H9 (cell line): ENCODE measurements at regions not wholly inside any gene's neighbourhood (a gene's known extent, or its start where the extent isn't known, plus 50 kb on each side); places are given as distances from the start of the nearest gene placed in this dataset.

Experiments used
- DNase-seq: peaks from one replicate; pipeline ENCODE4 v3.0.0-alpha.2; 2017
- H2AFZ ChIP-seq: one replicate; pipeline ENCODE4 v1.6.1; 2013; ENCODE audit warnings: mild to moderate bottlenecking, low read length, control low read depth, moderate library complexity
- H2AK5ac ChIP-seq: 2 replicates; pipeline ENCODE4 v1.6.1; 2013; ENCODE audit warnings: low read length, control low read depth, mixed read lengths; ENCODE audit not compliant: insufficient read length
- H2BK120ac ChIP-seq: one replicate; pipeline ENCODE4 v1.6.1; 2013; ENCODE audit warnings: low read depth, mild to moderate bottlenecking, low read length, control low read depth, inconsistent platforms; ENCODE audit not compliant: poor library complexity, severe bottlenecking
- H2BK12ac ChIP-seq: 2 replicates; pipeline ENCODE4 v1.6.1; 2013; ENCODE audit warnings: low read length, control low read depth, mixed read lengths, low read depth; ENCODE audit not compliant: insufficient read length
- H2BK15ac ChIP-seq: 2 replicates; pipeline ENCODE4 v1.6.1; 2013; ENCODE audit warnings: low read depth, low read length, control low read depth
- H2BK20ac ChIP-seq: one replicate; pipeline ENCODE4 v1.6.1; 2013; ENCODE audit warnings: low read depth, mild to moderate bottlenecking, low read length, control low read depth, inconsistent platforms; ENCODE audit not compliant: poor library complexity, severe bottlenecking
- H2BK5ac ChIP-seq: 2 replicates; pipeline ENCODE4 v1.6.1; 2013; ENCODE audit warnings: low read length, control low read depth, mixed read lengths; ENCODE audit not compliant: insufficient read length
- H3K14ac ChIP-seq: 2 replicates; pipeline ENCODE4 v1.6.1; 2013; ENCODE audit warnings: low read length, control low read depth; ENCODE audit not compliant: insufficient read depth
- H3K18ac ChIP-seq: 2 replicates; pipeline ENCODE4 v1.6.1; 2013; ENCODE audit warnings: low read depth, mild to moderate bottlenecking, mixed read lengths, low read length, control low read depth; ENCODE audit not compliant: insufficient read length
- H3K23ac ChIP-seq: 2 replicates; pipeline ENCODE4 v1.6.1; 2013; ENCODE audit warnings: low read length, control low read depth, mixed read lengths, low read depth; ENCODE audit not compliant: insufficient read length
- H3K23me2 ChIP-seq: 2 replicates; pipeline ENCODE4 v1.6.1; 2013; ENCODE audit warnings: low read depth, mild to moderate bottlenecking, mixed read lengths, low read length, control low read depth; ENCODE audit not compliant: insufficient read length, poor library complexity, severe bottlenecking
- H3K27ac ChIP-seq: 2 replicates; pipeline ENCODE4 v1.5.1; 2013; ENCODE audit warnings: low read length, control low read depth, mixed read lengths, low read depth; ENCODE audit not compliant: insufficient read length
- H3K27me3 ChIP-seq: 2 replicates; pipeline ENCODE4 v1.6.1; 2013; ENCODE audit warnings: low read length, control low read depth, inconsistent platforms; ENCODE audit not compliant: insufficient read depth
- H3K4ac ChIP-seq: 2 replicates; pipeline ENCODE4 v1.6.1; 2013; ENCODE audit warnings: low read depth, mild to moderate bottlenecking, control low read depth, inconsistent platforms, low read length, moderate library complexity
- H3K4me1 ChIP-seq: 2 replicates; pipeline ENCODE4 v1.6.1; 2013; ENCODE audit warnings: low read length, control low read depth, inconsistent platforms; ENCODE audit not compliant: insufficient read depth
- H3K4me2 ChIP-seq: 2 replicates; pipeline ENCODE4 v1.6.1; 2013; ENCODE audit warnings: low read length, control low read depth, mixed read lengths; ENCODE audit not compliant: insufficient read length, insufficient read depth
- H3K56ac ChIP-seq: 2 replicates; pipeline ENCODE4 v1.6.1; 2013; ENCODE audit warnings: low read depth, mild to moderate bottlenecking, mixed read lengths, low read length, control low read depth; ENCODE audit not compliant: insufficient read length
- H3K79me1 ChIP-seq: 2 replicates; pipeline ENCODE4 v1.6.1; 2013; ENCODE audit warnings: low read depth, mild to moderate bottlenecking, moderate library complexity, low read length, control low read depth, inconsistent platforms; ENCODE audit not compliant: insufficient read depth, poor library complexity, severe bottlenecking
- H3K79me2 ChIP-seq: 2 replicates; pipeline ENCODE4 v1.6.1; 2013; ENCODE audit warnings: low read length, control low read depth, inconsistent platforms; ENCODE audit not compliant: insufficient read depth
- H3K9ac ChIP-seq: 2 replicates; pipeline ENCODE4 v1.6.1; 2013; ENCODE audit warnings: low read length, control low read depth, mixed read lengths; ENCODE audit not compliant: insufficient read length; ENCODE audit errors: extremely low read depth
- H3K9me3 ChIP-seq: one replicate; pipeline ENCODE4 v1.6.1; 2013; ENCODE audit warnings: low read depth, low read length, inconsistent platforms; ENCODE audit not compliant: control insufficient read depth
- H3T11ph ChIP-seq: one replicate; pipeline ENCODE4 v1.6.1; 2013; ENCODE audit warnings: mild to moderate bottlenecking, low read length, control low read depth, inconsistent platforms
- H4K20me1 ChIP-seq: one replicate; pipeline ENCODE4 v1.6.1; 2013; ENCODE audit not compliant: control insufficient read depth, insufficient read length, insufficient read depth
- H4K5ac ChIP-seq: 2 replicates; pipeline ENCODE4 v1.6.1; 2013; ENCODE audit warnings: low read depth, mild to moderate bottlenecking, mixed read lengths, low read length, control low read depth; ENCODE audit not compliant: insufficient read length
- H4K8ac ChIP-seq: replicated peaks from 2 replicates; pipeline ENCODE4 v1.6.1; 2013; ENCODE audit warnings: low read length, control low read depth, mixed read lengths, low read depth; ENCODE audit not compliant: insufficient read length
- H4K91ac ChIP-seq: 2 replicates; pipeline ENCODE4 v1.6.1; 2013; ENCODE audit warnings: low read depth, mild to moderate bottlenecking, moderate library complexity, mixed read lengths, low read length, control low read depth; ENCODE audit not compliant: insufficient read length
- H3K27ac Mint-ChIP-seq, 3 experiments: 2 replicates in 2 of 3; 3 replicates in 1 of 3; pipeline ENCODE4 v1.8.0; 2020 to 2021; ENCODE audit warnings: mixed read lengths in 3 of 3, mild to moderate bottlenecking in 1 of 3, moderate library complexity in 1 of 3
- H3K27me3 Mint-ChIP-seq: 2 replicates; pipeline ENCODE4 v1.8.0; 2021; ENCODE audit warnings: low read depth, mild to moderate bottlenecking, moderate library complexity, mixed read lengths
- H3K36me3 Mint-ChIP-seq, 3 experiments: 2 replicates in 2 of 3; 3 replicates in 1 of 3; pipeline ENCODE4 v1.8.0; 2020 to 2021; ENCODE audit warnings: low read depth in 3 of 3, mixed read lengths in 3 of 3; ENCODE audit not compliant: insufficient read depth in 1 of 3
- H3K4me1 Mint-ChIP-seq, 2 experiments: 2 replicates each; pipeline ENCODE4 v1.8.0; 2020; ENCODE audit warnings: mixed read lengths in 2 of 2
- H3K4me3 Mint-ChIP-seq, 2 experiments: 2 replicates in 1 of 2; 3 replicates in 1 of 2; pipeline ENCODE4 v1.8.0; 2020 to 2021; ENCODE audit warnings: mild to moderate bottlenecking in 2 of 2, mixed read lengths in 2 of 2, moderate library complexity in 1 of 2
- H3K9me3 Mint-ChIP-seq, 2 experiments: 2 replicates in 1 of 2; 3 replicates in 1 of 2; pipeline ENCODE4 v1.8.0; 2020; ENCODE audit warnings: mild to moderate bottlenecking in 2 of 2, mixed read lengths in 2 of 2, moderate library complexity in 1 of 2
- CTCF ChIP-seq: fragments of 200-600 bp; sonication (generic); conservative IDR thresholded peaks from 3 replicates; pipeline ENCODE4 v1.8.0; 2021; ENCODE audit warnings: antibody characterized with exemption, mild to moderate bottlenecking
- WGBS: extraction: QIAGEN DNeasy Blood & Tissue Kit; methylation state at CpG from one replicate; pipeline ENCODE4 v1.1.7; 2013; ENCODE audit warnings: missing lambda C conversion rate, low lambda C conversion rate, mixed read lengths; ENCODE audit not compliant: insufficient read length; ENCODE audit errors: extremely low coverage; 5-methylcytosine and 5-hydroxymethylcytosine counted together

- no peak for DNase-seq
- Histone ChIP-seq H2AFZ (no peak overlapping the region), H3K9me3 (no peaks in the 10 kb centered on the region), H3K4me1 (no peaks in the 10 kb centered on the region), H2BK12ac (no peak overlapping the region), H2BK5ac (no peak overlapping the region), H3K14ac (no peak overlapping the region), H3K18ac (no peak overlapping the region), H3T11ph (no peak overlapping the region), H4K91ac (no peak overlapping the region), H3K9ac (no peak overlapping the region), H3K27me3 (no peaks in the 10 kb centered on the region; the same call in none of the 2 replicates), H3K56ac (no peak overlapping the region), H3K4ac (no peak overlapping the region), H4K8ac (no peak overlapping the region), H3K27ac (no peak overlapping the region), H3K4me2 (no peak overlapping the region), H4K5ac (no peak overlapping the region), H3K79me1 (no peaks in the 10 kb centered on the region), H3K79me2 (no peaks in the 10 kb centered on the region), H2BK15ac (no peak overlapping the region), H2AK5ac (no peak overlapping the region), H3K23ac (no peak overlapping the region), H3K23me2 (no peaks in the 10 kb centered on the region), H4K20me1 (no peaks in the 10 kb centered on the region), H2BK120ac (no peak overlapping the region), H2BK20ac (no peak overlapping the region)
- no CpG with 5 or more reads among the region's 4 CpGs for WGBS
- Mint-ChIP-seq H3K4me3 (no peak overlapping the region), H3K4me1 (peaks cover 10 to 13% of the 10 kb centered on the region in 2 experiments), H3K27ac (no peak overlapping the region), H3K9me3 (no peaks in the 10 kb centered on the region), H3K36me3 (no peaks in the 10 kb centered on the region), H3K27me3 (peaks cover 2% of the 10 kb centered on the region; the same call in 1 of the 2 replicates)
- TF ChIP-seq CTCF = no peak
Measured at GRCh38 chr4:138863160-138863559, 152.4 kb upstream of the NOCT start.
